Spleen (tissue), 7 donors: ENCODE measurements at regions not wholly inside any gene's neighbourhood (a gene's known extent, or its start where the extent isn't known, plus 50 kb on each side); places are given as distances from the start of the nearest gene placed in this dataset.

Experiments
- CTCF ChIP-seq, 11 experiments: fragments of 200-600 bp in 7 of 11; fragments of 450-650 bp in 4 of 11; sonication (generic) in 4 of 11; IDR thresholded peaks in 8 of 11; conservative IDR thresholded peaks in 3 of 11; 1 replicate in 7 of 11; 2 replicates in 4 of 11; pipeline versions ENCODE4 v1.4.0 to v1.8.0; 2016 to 2021; ENCODE audit warnings: antibody characterized with exemption in 11 of 11, inconsistent platforms in 4 of 11, mild to moderate bottlenecking in 1 of 11
- POLR2A ChIP-seq, 3 donors: fragments of 450-650 bp; IDR thresholded peaks; one replicate each; pipeline ENCODE4 v1.5.1; 2017; ENCODE audit warnings: antibody characterized with exemption in 3 of 3, mild to moderate bottlenecking in 1 of 3
- donor health status: DM: no; HTN: no; CAD: no; lungs with moderate emphysema.
- donor health status: DM: no; HTN: no; CAD: no.
- donor health status: DM: no; HTN: no; CAD: no.

- TF ChIP-seq CTCF (IDR thresholded peaks at IDR 0.05 in 8 of 11, conservative IDR thresholded peaks at IDR 0.05 in 3 of 11) = no peak
- TF ChIP-seq POLR2A (IDR thresholded peaks at IDR 0.05) = no peak
Observed at GRCh38 chr3:103965764-103966163, 1400.9 kb upstream of the ALCAM start.
